Fibroblast of peridontal ligament (primary cell): ENCODE measurements at regions not wholly inside any gene's neighbourhood (a gene's known extent, or its start where the extent isn't known, plus 50 kb on each side); places are given as distances from the start of the nearest gene placed in this dataset.
A peak's percentile ranks its signal among the peaks of the same experiment; 100 is the strongest.

Source experiments
- DNase-seq: peaks from one replicate; pipeline ENCODE4 v3.0.0-alpha.2; 2010; ENCODE audit errors: extremely low read depth

DNA sequence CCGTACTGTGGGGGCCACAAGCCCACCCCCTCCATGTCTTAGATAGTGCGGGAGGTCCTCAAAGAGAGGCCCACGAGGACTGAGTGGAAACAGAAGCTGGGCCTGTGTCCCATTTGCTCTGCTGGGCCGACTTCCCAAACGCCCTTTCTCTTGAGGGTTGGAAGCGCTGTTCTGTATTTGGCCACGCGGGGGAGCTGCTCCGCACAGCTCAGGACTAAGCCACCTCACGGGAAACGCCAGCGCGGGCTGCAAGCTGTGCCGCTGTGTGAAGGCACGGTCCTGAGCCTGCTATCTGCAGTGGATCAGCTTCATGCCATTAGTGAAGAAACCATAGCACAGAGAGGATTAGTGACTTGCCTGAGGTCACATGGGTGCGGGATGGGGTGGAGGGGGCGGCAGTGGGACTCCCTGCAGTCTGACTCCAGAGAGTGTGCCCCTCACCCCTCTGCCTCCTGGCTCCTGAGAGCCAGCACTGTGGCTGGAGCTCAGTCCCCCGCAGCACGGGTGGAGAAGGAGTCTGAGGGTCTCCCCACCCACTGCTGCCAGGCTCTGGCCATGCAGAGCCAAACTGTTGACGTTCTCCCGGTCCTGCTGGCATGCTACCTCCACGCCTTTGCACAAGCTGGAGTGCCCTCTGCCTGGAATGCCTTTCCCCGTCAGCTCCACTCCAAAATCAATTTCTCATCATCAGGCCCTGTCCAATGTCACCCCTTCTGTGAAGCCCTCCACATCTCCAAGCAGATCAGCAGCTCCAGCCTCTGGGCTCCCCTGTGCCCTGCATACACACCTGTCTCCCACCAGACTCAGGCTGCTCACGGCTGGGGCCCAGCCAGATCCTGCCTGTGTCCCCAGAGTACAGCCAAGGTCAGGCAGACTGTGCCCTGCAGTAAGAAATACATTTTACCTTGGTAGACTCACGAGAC, 51.5 kb upstream of the LRRC32 start:
- DNase-seq: peak; percentile 84

DNA sequence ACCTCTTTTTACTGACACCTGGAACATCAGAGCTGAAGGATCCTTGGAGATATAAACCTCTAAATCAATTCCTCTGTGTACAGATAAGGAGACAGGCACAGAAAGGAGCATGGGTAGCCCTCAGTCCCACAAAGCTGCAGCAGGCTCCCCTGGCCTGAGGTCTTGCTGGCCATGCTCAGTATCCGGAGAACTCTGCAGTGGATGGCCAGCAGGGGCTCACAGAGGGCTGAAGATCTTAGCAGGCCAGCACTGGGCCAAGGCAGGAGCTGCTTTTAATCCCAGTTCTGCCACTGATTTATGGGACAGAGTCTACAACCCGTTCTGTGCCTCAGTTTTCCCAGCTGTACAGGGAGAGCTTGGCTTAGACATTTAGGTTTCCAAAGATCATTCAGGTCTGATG, 52.6 kb upstream of the LRRC32 start:
- DNase-seq: no peak

DNA sequence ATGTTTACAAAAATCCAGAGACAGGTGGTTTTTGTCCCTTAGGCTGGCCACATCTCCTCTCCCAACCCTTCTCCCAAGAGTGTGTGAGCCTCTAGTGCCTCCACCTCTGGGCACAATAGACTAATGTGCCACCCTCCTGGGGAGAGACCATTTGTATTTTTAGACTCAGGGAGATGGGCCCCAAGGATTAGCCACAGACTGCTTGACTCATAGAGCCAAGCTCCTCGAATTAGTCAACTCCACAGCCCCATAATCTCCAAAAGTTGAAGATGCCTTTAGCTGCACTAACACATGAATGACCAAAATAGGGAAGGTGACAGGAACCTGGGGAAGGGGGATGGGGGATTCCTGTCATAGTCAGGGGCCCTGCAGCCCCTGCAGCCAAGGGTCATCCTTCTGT, 53.0 kb upstream of the LRRC32 start:
- DNase-seq: no peak

DNA sequence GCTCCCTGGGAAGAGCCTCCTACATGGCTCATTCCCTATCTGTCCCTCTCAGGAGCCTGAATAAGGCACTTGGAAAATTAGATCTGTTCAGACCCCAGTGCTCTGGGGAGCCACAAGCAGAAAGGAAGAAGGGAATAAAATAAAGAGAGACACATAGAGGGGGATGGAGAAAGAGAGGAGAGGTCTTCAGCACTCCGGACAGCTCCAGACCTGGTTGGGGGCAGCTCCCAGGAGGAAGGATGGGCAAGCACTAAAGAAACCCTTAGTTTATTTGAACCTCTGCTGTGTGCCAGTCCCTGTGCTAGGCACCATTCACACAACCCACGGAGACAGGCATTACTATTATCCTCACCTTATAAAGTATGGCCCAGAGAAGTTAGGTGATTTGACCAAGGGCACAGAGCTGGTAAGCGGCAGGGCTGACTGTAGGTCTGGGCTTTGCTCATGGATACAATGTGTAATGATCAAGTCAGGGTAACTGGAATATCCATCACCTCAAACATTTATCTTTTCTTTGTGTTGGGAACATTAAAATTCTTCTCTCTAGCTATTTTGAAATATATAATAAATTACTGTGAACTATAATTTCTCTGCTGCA, 53.7 kb upstream of the LRRC32 start:
- no peak for DNase-seq

DNA sequence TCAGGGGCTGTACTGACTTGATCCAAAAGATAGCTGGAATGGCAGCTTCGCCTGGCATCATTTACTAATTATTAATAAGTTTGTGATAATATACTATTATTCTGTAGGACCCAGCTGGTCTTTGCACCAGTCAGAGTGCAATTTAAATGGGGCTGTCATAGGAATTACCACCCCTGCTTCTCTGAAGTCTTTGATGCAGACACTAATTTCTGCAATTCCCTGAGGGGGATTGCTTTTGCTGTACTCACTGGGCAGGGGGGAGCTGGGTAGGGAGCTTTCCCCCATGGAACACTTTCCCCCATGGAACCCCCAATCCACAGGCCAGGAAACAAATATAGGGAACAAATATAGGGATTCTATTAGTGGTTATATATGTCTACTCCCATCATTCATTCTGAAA, 54.9 kb upstream of the TSKU start:
- DNase-seq: no peak

DNA sequence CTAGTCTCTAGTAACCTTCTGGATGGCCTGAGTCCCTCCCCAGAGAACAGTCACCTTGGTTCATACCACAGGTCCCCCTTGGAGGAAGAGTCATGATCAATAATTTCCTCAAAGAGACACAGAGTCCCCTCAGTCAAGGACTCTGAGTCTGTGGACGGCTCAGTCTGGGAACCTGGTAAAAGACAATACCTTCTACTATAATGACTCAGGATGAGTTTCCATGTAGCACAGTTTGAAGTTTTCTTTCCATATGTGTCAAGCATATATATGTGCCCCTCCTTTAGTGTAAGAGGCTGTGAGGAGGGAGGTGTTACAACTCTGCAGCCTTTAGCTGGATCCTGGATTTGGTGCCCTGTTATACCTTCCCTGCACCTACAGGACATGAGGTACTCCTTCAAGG, 54.4 kb upstream of the TSKU start:
- DNase-seq: no peak

DNA sequence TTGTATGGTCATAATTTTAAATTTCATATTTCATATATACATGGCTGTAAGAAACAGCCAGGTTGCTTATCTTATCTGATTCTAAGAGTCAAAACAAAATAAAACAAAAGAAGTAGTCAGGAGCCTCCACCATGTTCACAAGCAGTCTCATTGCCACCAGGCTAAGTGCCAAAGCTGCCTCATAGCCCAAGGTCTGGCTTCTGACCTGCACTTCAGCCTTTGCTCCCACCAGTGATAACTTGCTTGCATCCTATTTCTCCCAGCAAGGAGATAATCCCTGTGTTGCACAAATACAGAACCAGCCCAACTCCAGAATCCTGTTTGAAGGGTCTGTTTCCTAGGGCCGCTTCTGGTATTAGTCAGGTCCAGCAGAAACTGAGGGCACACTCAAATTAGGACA, 53.9 kb upstream of the TSKU start:
- no peak for DNase-seq

DNA sequence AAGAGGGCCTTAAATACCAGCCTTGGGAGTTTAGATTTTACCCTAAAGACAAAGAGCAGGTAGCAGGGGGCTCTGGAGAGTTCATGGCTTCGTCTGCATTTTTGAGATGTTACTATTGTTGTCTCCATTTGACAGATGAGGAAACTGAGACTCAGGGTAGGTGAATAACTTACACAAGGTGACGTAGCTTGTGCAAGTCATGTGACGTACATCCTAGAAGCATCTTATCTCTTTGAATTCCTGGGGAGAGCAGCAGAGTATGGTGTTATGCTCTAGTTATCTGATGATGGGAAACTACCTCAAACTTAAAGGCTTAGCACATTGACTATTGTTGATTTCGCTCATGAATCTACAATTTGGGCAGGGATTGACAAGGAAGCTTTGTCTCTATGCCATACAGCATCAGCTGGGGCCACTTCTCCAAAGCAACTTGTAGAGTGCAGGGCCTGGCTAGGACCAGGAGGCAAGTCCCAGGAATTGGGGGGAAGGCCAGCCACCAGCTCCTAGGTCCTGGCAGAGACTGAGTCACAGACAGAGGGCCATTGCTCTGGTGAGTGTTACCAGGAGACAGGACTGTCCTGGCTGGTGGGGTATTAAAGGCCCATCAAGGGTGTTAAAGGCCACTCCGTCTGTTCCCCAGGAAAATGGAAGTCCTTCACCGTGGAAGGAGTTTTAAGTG, 52.1 kb upstream of the TSKU start:
- no peak for DNase-seq

DNA sequence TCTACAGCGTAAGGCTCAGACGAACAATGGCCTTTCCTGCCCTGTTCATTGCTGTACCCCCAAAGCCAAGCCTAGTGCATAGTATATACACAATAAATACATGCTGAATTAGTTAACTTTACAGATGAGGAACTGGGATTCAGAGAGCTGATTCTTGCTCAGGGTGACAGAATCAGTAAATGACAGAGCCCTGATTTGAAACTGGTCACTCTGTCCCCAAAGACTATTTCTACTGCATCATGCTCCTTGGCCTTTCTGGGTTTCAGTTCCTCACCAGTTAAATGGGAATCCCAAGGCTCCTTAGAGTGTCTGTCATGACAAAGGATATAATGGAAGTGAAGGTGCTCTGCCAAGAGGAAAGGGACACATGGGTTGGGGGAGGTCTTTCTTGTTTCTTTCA, 50.5 kb upstream of the TSKU start:
- no peak for DNase-seq
